ENCODE measurements at regions not wholly inside any gene's neighbourhood (a gene's known extent, or its start where the extent isn't known, plus 50 kb on each side); places are given as distances from the start of the nearest gene placed in this dataset.
"Not testable (repeated sequence)": the region's sequence is repeated elsewhere in the genome, so short reads cannot be mapped to it uniquely, and the experiment has no call there.

GRCh38 chr5:91241460-91241859 lies 141.7 kb downstream of the ARRDC3 start:
- not testable (repeated sequence) for TF ChIP-seq CTCF, POLR2A (IDR thresholded peaks at IDR 0.05)
